Upper lobe of left lung (tissue), 6 donors: ENCODE measurements at regions not wholly inside any gene's neighbourhood (a gene's known extent, or its start where the extent isn't known, plus 50 kb on each side); places are given as distances from the start of the nearest gene placed in this dataset.

ENCODE experiments used
- ATAC-seq, 2 donors: fragments of 200-7000 bp; cut with Tn5 transposase; one replicate each; pipeline ENCODE4 v1.9.1; 2022; ENCODE audit warnings: mild to moderate bottlenecking in 2 of 2, moderate library complexity in 2 of 2; ENCODE audit not compliant: low FRiP score in 2 of 2
- DNase-seq, 2 donors: peaks; one replicate each; pipeline ENCODE4 v3.0.0-alpha.2; 2019 to 2020
- H3K27ac ChIP-seq, 4 donors: fragments of 200-600 bp; sonication (generic); one replicate each; pipeline ENCODE4 v1.5.1; 2016 to 2019
- H3K27me3 ChIP-seq, 4 donors: fragments of 200-600 bp; sonication (generic); one replicate each; pipeline ENCODE4 v1.5.1; 2017 to 2019
- H3K36me3 ChIP-seq, 4 donors: fragments of 200-600 bp; sonication (generic); one replicate each; pipeline ENCODE4 v1.5.1; 2016 to 2019
- H3K4me1 ChIP-seq, 4 donors: fragments of 200-600 bp; sonication (generic); one replicate each; pipeline ENCODE4 v1.5.1; 2018 to 2019
- H3K4me3 ChIP-seq, 4 donors: fragments of 200-600 bp; sonication (generic); one replicate each; pipeline ENCODE4 v1.5.1; 2017 to 2019; ENCODE audit warnings: mild to moderate bottlenecking in 2 of 4, moderate library complexity in 1 of 4
- H3K9me3 ChIP-seq, 4 donors: fragments of 200-600 bp; sonication (generic); one replicate each; pipeline ENCODE4 v1.5.1; 2018 to 2019
- CTCF ChIP-seq, 6 experiments: fragments of 450-650 bp in 4 of 6; fragments of 200-600 bp in 2 of 6; sonication (generic) in 2 of 6; IDR thresholded peaks; one replicate each; pipeline ENCODE4 v1.5.1; 2016 to 2019; ENCODE audit warnings: antibody characterized with exemption in 6 of 6
- EP300 ChIP-seq, 4 donors: sonication (generic); formaldehyde crosslinking; IDR thresholded peaks; one replicate each; pipeline ENCODE4 v1.5.1; 2017; ENCODE audit warnings: antibody characterized with exemption in 4 of 4, control low read depth in 2 of 4
- POLR2A ChIP-seq, 4 donors: fragments of 450-650 bp; IDR thresholded peaks; one replicate each; pipeline ENCODE4 v1.5.1; 2016 to 2017; ENCODE audit warnings: antibody characterized with exemption in 4 of 4, mild to moderate bottlenecking in 2 of 4
- POLR2AphosphoS5 ChIP-seq, 2 donors: sonication (generic); formaldehyde crosslinking; IDR thresholded peaks; one replicate each; pipeline ENCODE4 v1.5.1; 2017; ENCODE audit warnings: antibody characterized with exemption in 2 of 2
- WGBS, 2 donors: methylation state at CpG; one replicate each; pipeline ENCODE4 v1.1.5; 2017 to 2018; 5-methylcytosine and 5-hydroxymethylcytosine counted together
- donor health status: DM: no; HTN: no; CAD: no; lungs with moderate emphysema.
- donor health status: DM: no; HTN: yes; CAD: no; lungs with severe emphysema.

- no peak overlapping the region for H3K27ac ChIP-seq
- no peaks in the 10 kb centered on the region for H3K9me3 ChIP-seq
- no peaks in the 10 kb centered on the region for H3K36me3 ChIP-seq
- TF ChIP-seq EP300 (IDR thresholded peaks at IDR 0.05) (no peak), POLR2A (IDR thresholded peaks at IDR 0.05) (no peak), CTCF (IDR thresholded peaks at IDR 0.05) (no peak), POLR2AphosphoS5 (IDR thresholded peaks at IDR 0.05) (no peak)
- 71 to 74% methylated on average over 9 of the region's 9 CpGs for WGBS, 2 donors
- H3K4me1 ChIP-seq, result no peaks in the 10 kb centered on the region
- ATAC-seq (no peak), DNase-seq (no peak)
- no peak overlapping the region for H3K4me3 ChIP-seq
- no peaks in the 10 kb centered on the region for H3K27me3 ChIP-seq
Observed at GRCh38 chr7:26584987-26585665, 279.3 kb downstream of the SKAP2 start.

GRCh38 chr7:26587536-26587935 is 276.9 kb downstream of the SKAP2 start:
- Histone ChIP-seq H3K36me3 (no peaks in the 10 kb centered on the region), H3K4me1 (no peaks in the 10 kb centered on the region), H3K9me3 (no peaks in the 10 kb centered on the region), H3K4me3 (no peak overlapping the region), H3K27me3 (no peaks in the 10 kb centered on the region), H3K27ac (no peak overlapping the region)
- DNase-seq (no peak), ATAC-seq (no peak)
- TF ChIP-seq EP300 (IDR thresholded peaks at IDR 0.05) (no peak), CTCF (IDR thresholded peaks at IDR 0.05) (no peak), POLR2AphosphoS5 (IDR thresholded peaks at IDR 0.05) (no peak), POLR2A (IDR thresholded peaks at IDR 0.05) (no peak)
- 62 to 74% methylated on average over 10 of the region's 10 CpGs for WGBS, 2 donors

GRCh38 chr7:26588511-26588910 is 275.9 kb downstream of the SKAP2 start:
- Histone ChIP-seq H3K27ac (no peak overlapping the region), H3K36me3 (no peaks in the 10 kb centered on the region), H3K4me1 (peaks cover 2 to 4% (median 4%) of the 10 kb centered on the region in 4 donors), H3K27me3 (no peaks in the 10 kb centered on the region), H3K4me3 (no peak overlapping the region), H3K9me3 (no peaks in the 10 kb centered on the region)
- DNase-seq, result no peak
- TF ChIP-seq CTCF (IDR thresholded peaks at IDR 0.05), result no peak
- TF ChIP-seq EP300 (IDR thresholded peaks at IDR 0.05), result no peak
- no peak for TF ChIP-seq POLR2A (IDR thresholded peaks at IDR 0.05)
- TF ChIP-seq POLR2AphosphoS5 (IDR thresholded peaks at IDR 0.05), result no peak
- ATAC-seq, result no peak
- 80 to 100% methylated on average over 1 of the region's 1 CpG for WGBS, 2 donors

- Histone ChIP-seq H3K27me3 (no peaks in the 10 kb centered on the region), H3K27ac (no peak overlapping the region), H3K9me3 (no peaks in the 10 kb centered on the region), H3K4me3 (no peak overlapping the region), H3K4me1 (peaks cover 4 to 11% (median 6%) of the 10 kb centered on the region in 4 donors), H3K36me3 (no peaks in the 10 kb centered on the region)
- ATAC-seq, result no peak
- no peak for TF ChIP-seq EP300 (IDR thresholded peaks at IDR 0.05)
- TF ChIP-seq POLR2AphosphoS5 (IDR thresholded peaks at IDR 0.05), result no peak
- TF ChIP-seq CTCF (IDR thresholded peaks at IDR 0.05), result no peak
- TF ChIP-seq POLR2A (IDR thresholded peaks at IDR 0.05), result no peak
- 68 to 81% methylated on average over 2 of the region's 2 CpGs for WGBS, 2 donors
- DNase-seq, result no peak
Observed at GRCh38 chr7:26590709-26591108, 273.7 kb downstream of the SKAP2 start.

GRCh38 chr7:26592011-26592410 is 272.4 kb downstream of the SKAP2 start:
- TF ChIP-seq POLR2A (IDR thresholded peaks at IDR 0.05) (no peak), POLR2AphosphoS5 (IDR thresholded peaks at IDR 0.05) (no peak), EP300 (IDR thresholded peaks at IDR 0.05) (no peak), CTCF (IDR thresholded peaks at IDR 0.05) (no peak)
- no peaks in the 10 kb centered on the region for H3K36me3 ChIP-seq
- H3K27ac ChIP-seq, result no peak overlapping the region
- no peak overlapping the region for H3K4me3 ChIP-seq
- no peak for ATAC-seq
- no peaks in the 10 kb centered on the region for H3K9me3 ChIP-seq
- no peak for DNase-seq
- peaks cover 4 to 11% (median 6%) of the 10 kb centered on the region in 4 donors for H3K4me1 ChIP-seq
- no peaks in the 10 kb centered on the region for H3K27me3 ChIP-seq
